ENCODE measurements at regions not wholly inside any gene's neighbourhood (a gene's known extent, or its start where the extent isn't known, plus 50 kb on each side); places are given as distances from the start of the nearest gene placed in this dataset.

DNA sequence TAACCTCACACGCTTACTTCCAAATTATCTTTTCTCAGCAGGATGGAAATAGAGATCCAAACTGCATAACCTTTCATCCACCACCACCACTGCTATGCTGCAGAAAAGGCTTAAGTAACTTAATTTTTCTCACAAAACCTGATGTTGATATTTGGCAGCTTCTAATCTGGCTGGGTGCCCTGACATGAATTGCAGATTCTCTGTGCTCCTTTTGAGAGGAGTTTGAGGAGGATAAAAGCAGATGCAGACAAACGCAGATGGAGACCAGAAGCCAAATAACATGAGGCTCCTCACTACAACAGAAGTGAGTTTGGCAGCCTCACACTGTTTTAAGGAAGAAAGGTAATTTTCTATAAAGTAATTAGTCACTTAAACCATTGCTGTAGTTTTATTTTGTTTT, 646.2 kb upstream of the ATXN8OS start:
- DNase-seq (ENCODE audit: low read depth), result no peak
- no peak overlapping the region for H3K4me3 ChIP-seq (ENCODE audit: low read length)
- TF ChIP-seq, protein P1, sequence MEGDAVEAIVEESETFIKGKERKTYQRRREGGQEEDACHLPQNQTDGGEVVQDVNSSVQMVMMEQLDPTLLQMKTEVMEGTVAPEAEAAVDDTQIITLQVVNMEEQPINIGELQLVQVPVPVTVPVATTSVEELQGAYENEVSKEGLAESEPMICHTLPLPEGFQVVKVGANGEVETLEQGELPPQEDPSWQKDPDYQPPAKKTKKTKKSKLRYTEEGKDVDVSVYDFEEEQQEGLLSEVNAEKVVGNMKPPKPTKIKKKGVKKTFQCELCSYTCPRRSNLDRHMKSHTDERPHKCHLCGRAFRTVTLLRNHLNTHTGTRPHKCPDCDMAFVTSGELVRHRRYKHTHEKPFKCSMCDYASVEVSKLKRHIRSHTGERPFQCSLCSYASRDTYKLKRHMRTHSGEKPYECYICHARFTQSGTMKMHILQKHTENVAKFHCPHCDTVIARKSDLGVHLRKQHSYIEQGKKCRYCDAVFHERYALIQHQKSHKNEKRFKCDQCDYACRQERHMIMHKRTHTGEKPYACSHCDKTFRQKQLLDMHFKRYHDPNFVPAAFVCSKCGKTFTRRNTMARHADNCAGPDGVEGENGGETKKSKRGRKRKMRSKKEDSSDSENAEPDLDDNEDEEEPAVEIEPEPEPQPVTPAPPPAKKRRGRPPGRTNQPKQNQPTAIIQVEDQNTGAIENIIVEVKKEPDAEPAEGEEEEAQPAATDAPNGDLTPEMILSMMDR (IDR thresholded peaks at IDR 0.05; ENCODE audit: insufficient read depth, low read depth, low read length, missing control alignments), result no peak

- no peak overlapping the region for H3K4me3 ChIP-seq (ENCODE audit: low read length)
- TF ChIP-seq, protein P1 (IDR thresholded peaks at IDR 0.05; ENCODE audit: insufficient read depth, low read depth, low read length, missing control alignments), result no peak
- no peak for DNase-seq (ENCODE audit: low read depth)
Observed at GRCh38 chr13:69459346-69459745, 648.3 kb upstream of the ATXN8OS start.

- no peak for DNase-seq (ENCODE audit: low read depth)
- TF ChIP-seq, protein P1 (IDR thresholded peaks at IDR 0.05; ENCODE audit: insufficient read depth, low read depth, low read length, missing control alignments), result no peak
- H3K4me3 ChIP-seq (ENCODE audit: low read length), result no peak overlapping the region
Observed at GRCh38 chr13:69458013-69458412, 649.6 kb upstream of the ATXN8OS start.

- H3K4me3 ChIP-seq (ENCODE audit: low read length), result no peak overlapping the region
- TF ChIP-seq, protein P1 (IDR thresholded peaks at IDR 0.05; ENCODE audit: insufficient read depth, low read depth, low read length, missing control alignments), result no peak
- DNase-seq (ENCODE audit: low read depth), result no peak
Observed at GRCh38 chr13:69450245-69450644, 657.4 kb upstream of the ATXN8OS start.

DNA sequence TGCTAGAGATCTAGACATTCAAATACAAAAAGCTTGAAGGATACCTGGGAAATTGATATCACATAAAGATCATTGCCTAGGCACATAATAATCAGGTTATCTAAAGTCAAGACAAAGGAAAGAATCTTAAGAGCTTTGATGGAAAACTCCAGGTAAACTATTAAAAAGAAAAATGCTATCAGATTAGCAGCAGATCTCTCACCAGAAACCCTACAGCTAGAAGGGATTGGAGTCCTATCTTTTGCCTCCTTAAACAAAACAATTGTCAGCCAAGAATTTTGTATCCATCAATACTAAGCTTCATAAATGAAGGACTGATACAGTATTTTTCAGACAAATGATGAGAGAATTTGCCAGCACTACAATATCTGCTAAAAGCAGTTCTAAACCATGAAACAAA, 682.4 kb upstream of the ATXN8OS start:
- TF ChIP-seq, protein P1 (IDR thresholded peaks at IDR 0.05; ENCODE audit: insufficient read depth, low read depth, low read length, missing control alignments), result no peak
- H3K4me3 ChIP-seq (ENCODE audit: low read length), result no peak overlapping the region
- no peak for DNase-seq (ENCODE audit: low read depth)

- no peak overlapping the region for H3K4me3 ChIP-seq (ENCODE audit: low read length)
- TF ChIP-seq, protein P1 (IDR thresholded peaks at IDR 0.05; ENCODE audit: insufficient read depth, low read depth, low read length, missing control alignments), result no peak
- DNase-seq (ENCODE audit: low read depth), result no peak
Observed at GRCh38 chr13:69423844-69424243, 683.8 kb upstream of the ATXN8OS start.

DNA sequence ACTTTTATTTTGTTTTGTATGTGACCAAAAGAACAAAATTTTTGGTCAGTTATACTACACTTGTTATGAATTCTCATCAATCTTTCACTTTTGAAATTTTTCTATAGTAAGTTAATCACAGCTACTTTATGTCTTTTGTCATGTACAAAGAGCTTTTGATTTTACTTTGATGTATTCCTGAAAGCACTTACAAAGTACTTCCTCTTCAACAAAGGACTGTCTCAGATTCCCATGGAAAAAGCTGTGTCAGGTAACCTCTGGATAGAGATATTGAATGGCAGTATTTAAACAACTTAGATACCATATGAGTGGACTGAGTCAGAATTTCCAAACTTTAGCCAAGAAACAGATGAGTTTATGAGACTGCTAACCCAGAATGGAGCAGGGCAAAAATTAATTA, 689.3 kb upstream of the ATXN8OS start:
- TF ChIP-seq, protein P1 (IDR thresholded peaks at IDR 0.05; ENCODE audit: insufficient read depth, low read depth, low read length, missing control alignments), result no peak
- H3K4me3 ChIP-seq (ENCODE audit: low read length), result no peak overlapping the region
- DNase-seq (ENCODE audit: low read depth), result no peak

All from epithelial cell of esophagus (primary cell).